ENCODE measurements at regions not wholly inside any gene's neighbourhood (a gene's known extent, or its start where the extent isn't known, plus 50 kb on each side); places are given as distances from the start of the nearest gene placed in this dataset.

DNA sequence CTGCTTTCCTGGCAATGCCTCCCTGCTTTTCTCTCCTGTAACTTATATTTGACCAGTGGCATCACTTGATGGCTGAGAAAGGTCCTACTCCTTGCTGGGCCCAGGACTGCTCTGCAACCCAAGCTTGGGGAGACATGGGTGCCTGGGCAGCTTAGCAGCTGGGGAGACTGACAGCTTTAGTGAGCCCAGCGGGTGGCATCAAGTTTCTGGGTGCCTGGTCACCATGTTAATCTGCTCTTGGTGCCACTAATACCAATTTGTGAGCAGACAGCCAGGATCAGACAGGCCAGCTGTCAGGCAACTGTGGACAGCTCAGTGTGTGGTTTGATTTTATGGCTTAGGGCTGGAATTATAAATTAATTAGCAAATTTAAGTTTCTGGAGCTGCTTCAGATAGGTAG, 144.8 kb upstream of the GLI2 start:
- Mint-ChIP-seq H3K36me3 (ENCODE audit: insufficient read depth in 1 of 3, low read depth in 3 of 3) (no peaks in the 10 kb centered on the region), H3K9me3 (no peaks in the 10 kb centered on the region; a peak in 1 of 5 replicates), H3K27me3 (ENCODE audit: low read depth) (peaks cover 85% of the 10 kb centered on the region), H3K4me1 (peaks cover 73 to 78% of the 10 kb centered on the region in 2 experiments), H3K27ac (no peak overlapping the region), H3K4me3 (no peak overlapping the region)
- Histone ChIP-seq H3T11ph (ENCODE audit: low read length) (no peak overlapping the region), H3K4me1 (ENCODE audit: insufficient read depth, low read length) (peaks cover 5% of the 10 kb centered on the region; the same call in 1 of the 2 replicates), H2AFZ (ENCODE audit: low read length) (no peak overlapping the region), H3K9me3 (ENCODE audit: control insufficient read depth, low read depth, low read length) (no peaks in the 10 kb centered on the region), H3K27me3 (ENCODE audit: insufficient read depth, low read length) (peaks cover 14% of the 10 kb centered on the region; the same call in 1 of the 2 replicates), H2AK5ac (ENCODE audit: insufficient read length, low read length) (no peak overlapping the region), H3K9ac (ENCODE audit: extremely low read depth, insufficient read length, low read length) (no peak overlapping the region), H2BK15ac (ENCODE audit: low read depth, low read length) (no peak overlapping the region), H3K79me1 (ENCODE audit: insufficient read depth, low read depth, low read length, poor library complexity, severe bottlenecking) (no peaks in the 10 kb centered on the region), H3K27ac (ENCODE audit: insufficient read length, low read depth, low read length) (no peak overlapping the region), H3K18ac (ENCODE audit: insufficient read length, low read depth, low read length) (no peak overlapping the region), H3K79me2 (ENCODE audit: insufficient read depth, low read length) (no peaks in the 10 kb centered on the region), H3K4me2 (ENCODE audit: insufficient read depth, insufficient read length, low read length) (no peak overlapping the region), H4K91ac (ENCODE audit: insufficient read length, low read depth, low read length) (no peak overlapping the region), H3K23ac (ENCODE audit: insufficient read length, low read depth, low read length) (no peak overlapping the region), H2BK20ac (ENCODE audit: low read depth, low read length, poor library complexity, severe bottlenecking) (no peak overlapping the region), H4K20me1 (ENCODE audit: control insufficient read depth, insufficient read depth, insufficient read length) (no peaks in the 10 kb centered on the region), H3K14ac (ENCODE audit: insufficient read depth, low read length) (no peak overlapping the region), H4K8ac (replicated peaks; ENCODE audit: insufficient read length, low read depth, low read length) (no peak overlapping the region), H3K23me2 (ENCODE audit: insufficient read length, low read depth, low read length, poor library complexity, severe bottlenecking) (peaks cover 11% of the 10 kb centered on the region), H3K4ac (ENCODE audit: low read depth, low read length) (no peak overlapping the region), H2BK120ac (ENCODE audit: low read depth, low read length, poor library complexity, severe bottlenecking) (no peak overlapping the region), H2BK12ac (ENCODE audit: insufficient read length, low read depth, low read length) (no peak overlapping the region), H2BK5ac (ENCODE audit: insufficient read length, low read length) (no peak overlapping the region), H3K56ac (ENCODE audit: insufficient read length, low read depth, low read length) (no peak overlapping the region), H4K5ac (ENCODE audit: insufficient read length, low read depth, low read length) (no peak overlapping the region)
- no CpG with 5 or more reads among the region's 1 CpG for WGBS (ENCODE audit: extremely low coverage, insufficient read length, low lambda C conversion rate)
- no peak for DNase-seq
- TF ChIP-seq, protein P1, sequence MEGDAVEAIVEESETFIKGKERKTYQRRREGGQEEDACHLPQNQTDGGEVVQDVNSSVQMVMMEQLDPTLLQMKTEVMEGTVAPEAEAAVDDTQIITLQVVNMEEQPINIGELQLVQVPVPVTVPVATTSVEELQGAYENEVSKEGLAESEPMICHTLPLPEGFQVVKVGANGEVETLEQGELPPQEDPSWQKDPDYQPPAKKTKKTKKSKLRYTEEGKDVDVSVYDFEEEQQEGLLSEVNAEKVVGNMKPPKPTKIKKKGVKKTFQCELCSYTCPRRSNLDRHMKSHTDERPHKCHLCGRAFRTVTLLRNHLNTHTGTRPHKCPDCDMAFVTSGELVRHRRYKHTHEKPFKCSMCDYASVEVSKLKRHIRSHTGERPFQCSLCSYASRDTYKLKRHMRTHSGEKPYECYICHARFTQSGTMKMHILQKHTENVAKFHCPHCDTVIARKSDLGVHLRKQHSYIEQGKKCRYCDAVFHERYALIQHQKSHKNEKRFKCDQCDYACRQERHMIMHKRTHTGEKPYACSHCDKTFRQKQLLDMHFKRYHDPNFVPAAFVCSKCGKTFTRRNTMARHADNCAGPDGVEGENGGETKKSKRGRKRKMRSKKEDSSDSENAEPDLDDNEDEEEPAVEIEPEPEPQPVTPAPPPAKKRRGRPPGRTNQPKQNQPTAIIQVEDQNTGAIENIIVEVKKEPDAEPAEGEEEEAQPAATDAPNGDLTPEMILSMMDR (conservative IDR thresholded peaks at IDR 0.05), result no peak

Data from H9 (cell line).